Activated CD8-positive, alpha-beta memory T cell treated with anti-CD3 and anti-CD28 coated beads for 4 hours (primary cell): ENCODE measurements at regions not wholly inside any gene's neighbourhood (a gene's known extent, or its start where the extent isn't known, plus 50 kb on each side); places are given as distances from the start of the nearest gene placed in this dataset.
"Not testable (repeated sequence)": the region's sequence is repeated elsewhere in the genome, so short reads cannot be mapped to it uniquely, and the experiment has no call there.

Source experiments
- DNase-seq, 2 donors: peaks; one replicate each; pipeline ENCODE4 v3.0.0-alpha.2; 2020; ENCODE audit warnings: low read depth in 2 of 2

GRCh38 chr4:128758314-128758922 lies 51.1 kb upstream of the JADE1 start:
- DNase-seq: no peak

GRCh38 chr4:128757712-128758111 lies 51.8 kb upstream of the JADE1 start:
- DNase-seq: no peak

GRCh38 chr4:128751354-128751753 lies 58.1 kb upstream of the JADE1 start:
- no peak for DNase-seq

- DNase-seq: not testable (repeated sequence)
Measured at GRCh38 chr4:128741748-128742147, 67.8 kb upstream of the JADE1 start.

GRCh38 chr4:128737098-128737513 lies 72.4 kb upstream of the JADE1 start:
- no peak for DNase-seq

GRCh38 chr4:128735714-128736113 lies 73.8 kb upstream of the JADE1 start:
- no peak for DNase-seq

- no peak for DNase-seq
Measured at GRCh38 chr4:128728190-128728589, 81.3 kb upstream of the JADE1 start.

- DNase-seq: no peak
Measured at GRCh38 chr4:128727658-128728057, 81.8 kb upstream of the JADE1 start.

- DNase-seq: no peak
Measured at GRCh38 chr4:128725405-128726055, 84.0 kb upstream of the JADE1 start.

- no peak for DNase-seq
Measured at GRCh38 chr4:128722911-128723310, 86.6 kb upstream of the JADE1 start.

- no peak for DNase-seq
Measured at GRCh38 chr4:128721896-128722295, 87.6 kb upstream of the JADE1 start.

- no peak for DNase-seq
Measured at GRCh38 chr4:128720270-128720669, 89.2 kb upstream of the JADE1 start.

GRCh38 chr4:128718768-128719167 lies 90.7 kb upstream of the JADE1 start:
- DNase-seq: no peak

- no peak for DNase-seq
Measured at GRCh38 chr4:128716338-128716737, 93.2 kb upstream of the JADE1 start.

GRCh38 chr4:128715616-128716015 lies 93.9 kb upstream of the JADE1 start:
- no peak for DNase-seq

- no peak for DNase-seq
Measured at GRCh38 chr4:128711361-128711760, 98.1 kb upstream of the JADE1 start.

- DNase-seq: no peak
Measured at GRCh38 chr4:128709268-128709667, 100.2 kb upstream of the JADE1 start.

GRCh38 chr4:128707864-128708263 lies 101.6 kb upstream of the JADE1 start:
- DNase-seq: no peak

GRCh38 chr4:128703948-128704347 lies 105.6 kb upstream of the JADE1 start:
- no peak for DNase-seq

- DNase-seq: no peak
Measured at GRCh38 chr4:128700659-128701350, 108.7 kb upstream of the JADE1 start.

- DNase-seq: no peak
Measured at GRCh38 chr4:128698386-128698785, 111.1 kb upstream of the JADE1 start.

- DNase-seq: no peak
Measured at GRCh38 chr4:128697323-128697722, 112.2 kb upstream of the JADE1 start.

- DNase-seq: no peak
Measured at GRCh38 chr4:128690011-128690410, 119.5 kb upstream of the JADE1 start.
